DMS153 (cell line): ENCODE measurements at regions not wholly inside any gene's neighbourhood (a gene's known extent, or its start where the extent isn't known, plus 50 kb on each side); places are given as distances from the start of the nearest gene placed in this dataset.
"Not testable (repeated sequence)": the region's sequence is repeated elsewhere in the genome, so short reads cannot be mapped to it uniquely, and the experiment has no call there.

Source experiments
- DNase-seq: peaks from one replicate; lab custom pipeline; 2025; lab: John Stamatoyannopoulos, UW

- DNase-seq = no peak
Measured at GRCh38 chr3:144822671-144823070, 851.0 kb downstream of the DIPK2A start.

DNA sequence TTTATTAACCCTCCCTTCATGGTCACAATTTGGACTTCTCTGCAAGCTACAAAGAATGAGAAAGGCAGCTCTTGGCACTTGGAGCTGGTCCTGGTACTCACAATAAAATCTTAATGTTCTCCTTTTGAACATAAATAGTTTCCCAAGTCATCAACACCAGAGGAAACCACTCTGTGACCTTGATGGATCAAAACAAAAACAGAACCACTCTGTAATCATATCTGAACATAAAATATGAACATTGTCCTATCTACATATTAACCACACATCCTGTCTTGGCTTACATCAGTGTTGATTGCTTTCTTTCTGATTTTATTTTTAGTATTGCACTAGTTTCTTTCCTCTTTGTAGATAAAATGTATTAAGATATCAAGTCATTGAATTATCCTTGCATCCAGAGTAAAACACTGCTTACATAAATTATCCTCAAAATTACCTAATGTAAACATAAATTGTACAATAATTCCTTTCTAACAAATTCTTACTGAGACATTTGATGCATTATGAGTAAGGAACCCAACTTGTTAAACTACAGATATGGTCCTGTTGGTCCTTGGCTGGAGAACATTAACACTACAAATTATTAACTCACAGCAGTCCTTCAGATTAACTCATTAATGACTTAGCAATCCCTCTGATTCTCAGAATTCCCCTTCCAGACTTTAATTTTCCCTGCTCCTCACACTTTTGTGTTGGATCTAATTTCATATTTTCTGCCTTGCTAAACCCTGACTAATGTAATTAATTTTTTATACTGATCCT lies 860.5 kb downstream of the DIPK2A start:
- DNase-seq = no peak

GRCh38 chr3:144839991-144840390 lies 868.4 kb downstream of the DIPK2A start:
- no peak for DNase-seq

DNA sequence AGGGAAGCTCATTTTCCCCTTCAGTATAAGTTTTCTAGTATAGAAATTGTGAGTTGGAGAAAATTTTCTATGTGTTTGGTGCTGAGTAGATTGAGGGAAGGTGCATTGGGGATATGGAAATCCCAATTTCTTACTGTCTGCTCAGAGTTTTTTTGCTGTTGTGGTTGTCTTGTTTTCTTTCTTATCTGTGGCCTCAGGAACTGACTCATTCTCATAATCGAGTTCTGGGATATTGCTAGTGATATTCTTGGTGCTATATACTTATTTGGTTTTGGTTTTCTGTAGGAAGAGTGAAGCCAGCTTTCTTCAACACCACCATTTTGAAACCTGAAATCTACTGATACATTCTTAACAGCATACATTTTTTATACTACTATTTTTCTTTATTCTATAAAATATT lies 869.2 kb downstream of the DIPK2A start:
- no peak for DNase-seq

- no peak for DNase-seq
Measured at GRCh38 chr3:144843099-144843498, 871.5 kb downstream of the DIPK2A start.

DNA sequence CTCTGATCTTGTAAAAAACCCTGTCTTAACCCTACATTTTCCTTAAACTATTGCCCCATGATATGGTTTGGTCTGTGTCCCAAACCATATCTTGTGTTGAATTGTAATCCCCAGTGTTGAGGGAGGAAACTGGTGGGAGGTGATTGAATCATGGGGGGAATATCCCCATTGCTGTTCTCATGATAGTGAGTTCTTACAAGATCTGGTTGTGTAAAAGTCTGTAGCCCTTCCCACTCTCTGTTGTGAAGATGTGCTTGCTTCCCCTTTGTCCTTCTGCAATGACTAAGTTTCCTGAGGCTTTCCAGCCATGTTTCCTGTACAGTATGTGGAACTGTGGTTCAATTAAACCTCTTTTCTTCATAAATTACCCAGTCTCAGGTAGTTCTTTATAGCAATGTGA lies 881.4 kb downstream of the DIPK2A start:
- no peak for DNase-seq

GRCh38 chr3:144854020-144854419 lies 882.4 kb downstream of the DIPK2A start:
- not testable (repeated sequence) for DNase-seq

DNA sequence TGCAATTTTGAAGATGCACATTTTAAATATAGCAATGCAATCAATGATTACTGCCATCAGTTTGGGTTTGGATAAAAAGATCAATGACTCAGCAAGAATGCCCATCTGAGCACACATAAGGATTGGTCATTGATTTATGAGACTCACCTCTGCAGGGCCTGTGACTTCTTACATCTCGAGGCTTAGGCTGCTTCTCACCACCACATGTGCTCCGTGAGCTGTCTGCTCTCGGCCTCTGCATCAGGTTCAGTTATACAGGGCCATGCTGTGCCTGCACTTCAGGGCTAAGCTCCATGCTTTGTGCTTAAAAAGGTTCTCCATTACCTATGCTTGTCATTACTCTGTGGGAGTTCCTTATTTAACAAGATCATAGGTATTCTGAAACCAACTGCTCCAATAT lies 887.5 kb downstream of the DIPK2A start:
- DNase-seq = no peak

- DNase-seq = no peak
Measured at GRCh38 chr3:144864646-144865045, 893.0 kb downstream of the DIPK2A start.

DNA sequence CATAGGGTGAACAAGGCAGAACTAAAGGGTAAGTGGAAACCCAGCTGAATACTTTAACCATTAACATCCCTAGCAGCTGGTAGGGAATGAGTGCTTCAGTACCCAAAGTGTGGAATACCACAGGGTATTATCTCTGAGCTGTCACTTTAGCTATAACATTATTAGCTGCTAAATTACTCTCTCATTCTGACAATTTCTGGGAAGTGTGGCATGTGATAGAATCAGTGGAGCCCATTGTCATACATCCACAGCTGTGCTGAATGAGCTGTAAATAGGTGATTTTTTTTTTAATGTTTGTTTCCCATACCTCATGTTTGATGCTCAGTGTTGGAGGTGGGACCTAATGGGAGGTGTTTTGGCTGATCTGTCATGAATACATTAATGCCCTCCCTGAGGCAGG lies 894.3 kb downstream of the DIPK2A start:
- DNase-seq = no peak

GRCh38 chr3:144866476-144866875 lies 894.9 kb downstream of the DIPK2A start:
- no peak for DNase-seq

DNA sequence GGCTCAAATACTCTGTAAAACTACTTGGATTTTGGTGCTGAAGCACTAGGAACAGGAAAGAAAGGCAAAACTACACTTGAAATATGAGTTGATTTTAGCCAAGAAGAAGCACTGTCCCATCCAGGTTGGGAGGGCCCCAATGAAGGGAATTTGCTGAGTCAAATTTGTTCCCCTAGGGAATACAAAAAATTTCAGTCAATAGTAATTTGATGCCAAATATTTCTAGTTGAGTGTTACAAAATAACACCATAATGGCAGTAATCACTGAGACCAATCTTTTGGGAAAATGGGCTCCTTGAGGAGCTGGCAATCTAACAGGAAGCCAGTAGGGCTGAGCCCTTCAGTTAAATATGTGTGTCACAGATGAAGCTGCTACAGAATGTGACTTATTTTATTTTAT lies 896.9 kb downstream of the DIPK2A start:
- no peak for DNase-seq

DNA sequence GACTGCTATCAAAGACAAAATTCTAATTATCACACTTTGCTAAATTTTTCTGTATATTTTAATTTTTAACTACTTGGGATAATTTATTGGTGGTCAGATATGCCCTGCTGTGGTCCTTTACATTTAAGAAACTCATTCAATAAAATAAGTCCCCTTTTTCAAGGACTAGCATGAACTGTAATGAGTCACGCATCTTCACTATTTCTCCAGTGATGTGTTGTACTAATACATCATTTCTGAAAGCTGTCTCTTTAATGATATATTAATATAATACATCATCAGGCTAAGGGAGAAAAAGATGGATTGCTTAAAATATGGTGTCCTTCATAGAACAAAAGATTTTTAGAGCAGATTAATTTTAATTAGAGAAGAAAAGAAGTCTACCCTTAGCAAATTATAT lies 901.4 kb downstream of the DIPK2A start:
- DNase-seq = no peak

- no peak for DNase-seq
Measured at GRCh38 chr3:144875211-144875610, 903.6 kb downstream of the DIPK2A start.

DNA sequence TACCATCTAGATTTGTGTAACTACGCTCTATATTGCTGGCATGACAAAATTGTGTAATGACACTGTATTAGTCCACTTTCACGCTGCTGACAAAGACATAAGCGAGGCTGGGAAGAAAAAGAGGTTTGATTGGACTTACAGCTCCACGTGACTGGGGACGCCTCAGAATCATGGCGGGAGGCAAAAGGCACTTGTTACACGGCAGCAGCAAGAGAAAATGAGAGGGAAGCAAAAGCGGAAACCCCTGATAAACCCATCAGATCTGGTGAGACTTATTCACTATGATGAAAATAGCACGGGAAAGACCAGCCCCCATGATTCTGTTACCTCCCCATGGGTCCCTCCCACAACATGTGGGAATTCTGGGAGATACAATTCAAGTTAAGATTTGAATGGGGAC lies 905.7 kb downstream of the DIPK2A start:
- DNase-seq = no peak

- no peak for DNase-seq
Measured at GRCh38 chr3:144879701-144880100, 908.1 kb downstream of the DIPK2A start.

- no peak for DNase-seq
Measured at GRCh38 chr3:144893980-144894379, 922.4 kb downstream of the DIPK2A start.

DNA sequence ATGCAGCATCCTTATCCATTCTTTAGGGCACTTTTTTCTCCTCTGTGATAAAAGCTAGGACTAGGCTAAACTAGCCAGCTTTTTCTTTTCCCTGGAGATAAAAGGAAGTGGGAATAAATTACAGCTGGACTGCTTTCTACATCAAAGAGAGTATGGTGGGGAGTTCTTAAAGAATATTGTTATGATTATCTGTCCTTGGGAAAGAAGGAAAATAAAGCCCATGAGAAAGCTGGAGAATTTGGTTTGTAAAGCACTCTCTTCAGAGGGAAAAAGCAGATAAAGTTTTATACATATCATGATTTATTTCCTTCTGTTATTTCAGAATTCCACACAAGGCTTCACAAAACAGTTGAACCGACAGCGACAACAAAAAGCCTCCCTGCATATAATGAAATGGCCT lies 923.0 kb downstream of the DIPK2A start:
- DNase-seq = no peak

- DNase-seq = no peak
Measured at GRCh38 chr3:144900366-144900765, 928.7 kb downstream of the DIPK2A start.

DNA sequence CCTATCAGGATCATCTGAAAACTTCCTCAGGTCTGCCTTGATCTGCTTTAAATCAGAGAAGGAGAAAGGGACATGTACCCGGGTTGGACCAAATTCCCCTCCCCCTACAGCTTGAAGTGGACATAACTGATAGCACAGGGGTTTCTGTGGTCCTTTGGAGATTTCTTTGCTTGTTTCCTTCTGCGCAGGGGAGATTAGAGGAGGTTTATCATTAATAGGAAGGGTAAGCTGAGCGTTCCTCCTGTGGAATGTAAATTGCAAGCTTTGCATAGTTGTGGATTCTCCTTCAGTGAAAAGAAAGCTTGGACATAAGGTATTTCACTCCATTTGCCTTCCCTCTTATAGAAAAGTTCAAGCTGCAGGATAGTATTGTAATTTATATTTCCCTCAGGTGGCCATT lies 936.0 kb downstream of the DIPK2A start:
- DNase-seq = not testable (repeated sequence)

GRCh38 chr3:144912968-144913367 lies 941.3 kb downstream of the DIPK2A start:
- no peak for DNase-seq

- no peak for DNase-seq
Measured at GRCh38 chr3:144915202-144915601, 943.6 kb downstream of the DIPK2A start.

DNA sequence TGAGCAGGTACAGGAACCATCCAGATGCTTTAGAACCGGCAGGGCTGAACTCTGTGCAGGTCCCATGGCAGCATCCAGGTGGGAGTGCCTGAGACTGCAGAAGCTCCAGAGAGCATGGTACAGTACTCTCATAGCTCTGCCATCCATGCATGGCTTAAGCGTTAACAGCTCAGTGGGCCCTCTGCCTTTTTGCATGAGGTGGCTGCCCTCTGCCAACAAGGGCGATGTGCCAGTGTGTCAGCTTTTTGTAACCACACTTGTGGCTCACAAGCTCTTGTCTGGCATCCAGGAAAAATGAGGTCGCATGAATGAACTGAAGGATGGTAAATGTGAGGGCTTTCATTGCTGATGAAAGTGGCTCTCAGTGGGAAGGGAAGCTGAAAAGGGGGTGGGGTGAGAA lies 950.1 kb downstream of the DIPK2A start:
- DNase-seq = no peak

GRCh38 chr3:144923046-144923775 lies 951.6 kb downstream of the DIPK2A start:
- no peak for DNase-seq
